Activated T-helper 17 cell treated with anti-CD3 and anti-CD28 coated beads, Interleukin-2, amount 50 U/mL, for 72 hours (primary cell): ENCODE measurements at regions not wholly inside any gene's neighbourhood (a gene's known extent, or its start where the extent isn't known, plus 50 kb on each side); places are given as distances from the start of the nearest gene placed in this dataset.

Experiments
- ATAC-seq: fragments of 150-1000 bp; cut with Tn5 transposase; replicated peaks from 2 replicates; pipeline ENCODE4 v1.10.0; 2021; ENCODE audit warnings: mild to moderate bottlenecking, moderate library complexity
- H3K27ac Mint-ChIP-seq: one replicate; pipeline ENCODE4 v1.8.0; 2022; ENCODE audit warnings: mixed read lengths
- H3K27me3 Mint-ChIP-seq: one replicate; pipeline ENCODE4 v1.8.0; 2022; ENCODE audit warnings: mixed read lengths
- H3K36me3 Mint-ChIP-seq: one replicate; pipeline ENCODE4 v1.8.0; 2022; ENCODE audit warnings: low read depth, mild to moderate bottlenecking, mixed read lengths
- H3K4me1 Mint-ChIP-seq: one replicate; pipeline ENCODE4 v1.8.0; 2022; ENCODE audit warnings: mixed read lengths
- H3K4me3 Mint-ChIP-seq: one replicate; pipeline ENCODE4 v1.8.0; 2022; ENCODE audit warnings: mild to moderate bottlenecking, mixed read lengths
- H3K9me3 Mint-ChIP-seq: one replicate; pipeline ENCODE4 v1.8.0; 2022; ENCODE audit warnings: mixed read lengths

- no peak overlapping the region for H3K27ac Mint-ChIP-seq
- H3K4me3 Mint-ChIP-seq: no peak overlapping the region
- ATAC-seq: no peak
- H3K36me3 Mint-ChIP-seq: no peaks in the 10 kb centered on the region
- H3K9me3 Mint-ChIP-seq: peaks cover 4% of the 10 kb centered on the region
- H3K4me1 Mint-ChIP-seq: no peaks in the 10 kb centered on the region
- H3K27me3 Mint-ChIP-seq: no peaks in the 10 kb centered on the region
These were observed 1041.5 kb upstream of the MANEA start for GRCh38 chr6:94535798-94536197.

DNA sequence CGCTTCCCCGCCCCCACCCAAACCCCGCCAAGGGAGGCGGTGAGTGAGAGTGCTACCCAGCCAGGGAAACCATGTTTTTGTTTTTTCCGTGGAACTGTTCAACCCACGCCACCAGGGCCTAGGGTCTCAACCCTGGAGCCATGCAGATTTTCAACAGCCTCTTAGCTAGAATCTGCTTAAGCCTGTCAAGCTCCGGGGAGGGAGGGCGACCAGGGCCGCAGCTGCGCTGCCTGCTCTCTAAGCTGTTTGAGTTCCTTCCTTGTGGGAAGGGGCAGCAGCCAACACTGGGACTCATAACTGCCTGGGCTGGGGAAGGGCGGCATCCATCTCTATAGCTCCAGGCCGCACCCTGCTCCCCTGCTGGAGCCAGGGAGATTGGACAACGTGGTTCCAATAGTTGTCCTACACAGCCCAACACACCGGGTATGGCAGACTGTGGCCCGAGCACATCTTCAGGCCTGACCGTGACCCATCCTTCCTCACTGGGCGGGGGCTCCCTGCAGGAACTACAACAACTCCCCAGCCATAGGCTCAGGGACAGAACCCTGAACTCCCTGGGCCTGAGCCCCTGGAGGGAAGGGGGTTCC is 1065.7 kb upstream of the MANEA start:
- Mint-ChIP-seq H3K4me1 (no peaks in the 10 kb centered on the region), H3K27me3 (no peaks in the 10 kb centered on the region), H3K9me3 (no peaks in the 10 kb centered on the region), H3K4me3 (no peak overlapping the region), H3K36me3 (no peaks in the 10 kb centered on the region), H3K27ac (no peak overlapping the region)
- ATAC-seq: no peak

DNA sequence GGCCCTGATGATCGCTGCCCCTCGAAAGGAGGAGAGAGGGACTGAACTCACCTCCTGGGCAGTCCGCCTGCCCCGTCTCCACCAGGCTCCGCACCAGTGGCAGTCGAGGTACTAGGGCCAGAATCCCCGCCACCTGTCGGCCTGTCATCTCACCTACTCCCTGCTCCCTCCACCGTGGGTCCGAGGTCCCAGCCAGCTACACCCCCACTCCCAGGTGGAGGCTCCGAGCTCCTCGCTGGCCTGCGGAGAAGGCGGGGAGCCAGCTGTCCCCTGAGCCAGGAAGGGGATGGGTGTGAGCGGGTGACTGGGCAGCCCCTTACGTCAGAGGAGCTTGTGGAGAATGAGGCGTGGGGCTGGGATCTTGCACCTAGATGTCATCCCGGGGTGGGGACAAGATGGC is 1066.5 kb upstream of the MANEA start:
- no peaks in the 10 kb centered on the region for H3K27me3 Mint-ChIP-seq
- no peak for ATAC-seq
- no peak overlapping the region for H3K4me3 Mint-ChIP-seq
- no peak overlapping the region for H3K27ac Mint-ChIP-seq
- no peaks in the 10 kb centered on the region for H3K9me3 Mint-ChIP-seq
- no peaks in the 10 kb centered on the region for H3K4me1 Mint-ChIP-seq
- H3K36me3 Mint-ChIP-seq: no peaks in the 10 kb centered on the region

DNA sequence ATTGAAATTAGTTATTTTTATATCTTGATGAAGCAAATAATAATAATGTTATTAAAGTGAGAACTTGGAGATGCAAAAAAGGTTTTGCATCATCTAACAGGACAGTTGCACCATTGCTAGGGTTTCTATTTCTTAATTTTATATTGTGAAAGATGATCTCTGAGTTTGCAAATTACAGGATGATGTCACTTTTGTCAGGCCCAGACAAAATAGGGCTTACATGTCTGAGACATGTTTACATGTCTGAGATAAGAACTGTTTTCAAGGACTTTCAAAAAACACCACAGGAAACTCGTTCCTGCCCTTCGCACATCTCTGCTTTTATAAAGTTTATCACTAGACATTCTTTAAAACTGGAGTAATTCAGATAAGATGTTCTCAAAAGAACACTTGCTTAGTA is 1075.8 kb upstream of the MANEA start:
- Mint-ChIP-seq H3K4me1 (no peaks in the 10 kb centered on the region), H3K27me3 (no peaks in the 10 kb centered on the region), H3K27ac (no peak overlapping the region), H3K4me3 (no peak overlapping the region), H3K36me3 (no peaks in the 10 kb centered on the region), H3K9me3 (no peaks in the 10 kb centered on the region)
- no peak for ATAC-seq

GRCh38 chr6:94498099-94498498 is 1078.7 kb upstream of the EPHA7 start:
- Mint-ChIP-seq H3K4me1 (no peaks in the 10 kb centered on the region), H3K36me3 (no peaks in the 10 kb centered on the region), H3K27me3 (no peaks in the 10 kb centered on the region), H3K27ac (no peak overlapping the region), H3K9me3 (peaks cover 8% of the 10 kb centered on the region), H3K4me3 (no peak overlapping the region)
- no peak for ATAC-seq

DNA sequence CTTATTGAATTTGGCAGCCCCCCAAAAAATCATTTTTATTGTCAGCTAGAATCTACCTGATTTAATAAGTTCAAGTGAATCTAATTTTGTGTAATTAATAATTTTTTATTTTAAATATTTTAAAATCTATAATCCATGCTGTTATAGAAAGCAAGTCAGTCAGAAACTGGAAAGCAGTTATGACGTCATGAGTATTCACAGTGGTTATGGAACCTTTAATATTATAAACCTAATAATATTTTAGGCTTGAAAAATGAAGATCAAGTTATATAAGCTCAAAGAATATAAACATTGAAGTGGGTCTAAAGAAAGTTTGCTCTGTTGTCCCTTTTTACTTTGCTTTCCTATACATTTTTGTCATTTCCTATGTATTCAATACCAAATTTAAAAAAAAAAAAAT is 1075.1 kb upstream of the EPHA7 start:
- H3K9me3 Mint-ChIP-seq: peaks cover 8% of the 10 kb centered on the region
- no peak overlapping the region for H3K27ac Mint-ChIP-seq
- H3K4me3 Mint-ChIP-seq: no peak overlapping the region
- no peaks in the 10 kb centered on the region for H3K36me3 Mint-ChIP-seq
- H3K27me3 Mint-ChIP-seq: no peaks in the 10 kb centered on the region
- no peaks in the 10 kb centered on the region for H3K4me1 Mint-ChIP-seq
- ATAC-seq: no peak

DNA sequence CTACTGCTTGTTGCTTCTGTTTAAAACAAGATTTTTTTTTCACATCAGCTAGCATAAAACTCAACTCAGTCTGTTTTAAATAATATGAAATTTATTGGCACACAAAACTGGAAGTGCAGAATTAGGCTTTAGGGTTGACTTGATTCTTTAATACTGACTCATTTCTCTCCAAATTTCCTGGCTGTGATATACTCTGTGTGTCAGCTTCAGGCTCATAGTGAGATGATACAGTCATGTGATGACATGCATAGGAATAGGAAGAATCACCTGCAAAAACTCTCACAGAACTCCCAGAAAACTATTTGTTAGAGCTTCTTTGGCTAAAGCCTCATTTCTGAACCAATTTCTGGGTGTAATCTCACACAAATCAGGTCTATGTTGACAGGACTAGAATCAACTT is 1068.0 kb upstream of the EPHA7 start:
- Mint-ChIP-seq H3K4me1 (no peaks in the 10 kb centered on the region), H3K4me3 (no peak overlapping the region), H3K27ac (no peak overlapping the region), H3K27me3 (no peaks in the 10 kb centered on the region), H3K9me3 (no peaks in the 10 kb centered on the region), H3K36me3 (no peaks in the 10 kb centered on the region)
- ATAC-seq: no peak

- H3K27ac Mint-ChIP-seq: no peak overlapping the region
- no peaks in the 10 kb centered on the region for H3K27me3 Mint-ChIP-seq
- no peaks in the 10 kb centered on the region for H3K4me1 Mint-ChIP-seq
- ATAC-seq: no peak
- peaks cover 8% of the 10 kb centered on the region for H3K9me3 Mint-ChIP-seq
- H3K36me3 Mint-ChIP-seq: no peaks in the 10 kb centered on the region
- no peak overlapping the region for H3K4me3 Mint-ChIP-seq
These were observed 1059.0 kb upstream of the EPHA7 start for GRCh38 chr6:94478133-94479005.

- Mint-ChIP-seq H3K9me3 (no peaks in the 10 kb centered on the region), H3K4me3 (no peak overlapping the region), H3K27me3 (no peaks in the 10 kb centered on the region), H3K36me3 (no peaks in the 10 kb centered on the region), H3K27ac (no peak overlapping the region), H3K4me1 (no peaks in the 10 kb centered on the region)
- ATAC-seq: no peak
These were observed 1049.5 kb upstream of the EPHA7 start for GRCh38 chr6:94468830-94469229.

DNA sequence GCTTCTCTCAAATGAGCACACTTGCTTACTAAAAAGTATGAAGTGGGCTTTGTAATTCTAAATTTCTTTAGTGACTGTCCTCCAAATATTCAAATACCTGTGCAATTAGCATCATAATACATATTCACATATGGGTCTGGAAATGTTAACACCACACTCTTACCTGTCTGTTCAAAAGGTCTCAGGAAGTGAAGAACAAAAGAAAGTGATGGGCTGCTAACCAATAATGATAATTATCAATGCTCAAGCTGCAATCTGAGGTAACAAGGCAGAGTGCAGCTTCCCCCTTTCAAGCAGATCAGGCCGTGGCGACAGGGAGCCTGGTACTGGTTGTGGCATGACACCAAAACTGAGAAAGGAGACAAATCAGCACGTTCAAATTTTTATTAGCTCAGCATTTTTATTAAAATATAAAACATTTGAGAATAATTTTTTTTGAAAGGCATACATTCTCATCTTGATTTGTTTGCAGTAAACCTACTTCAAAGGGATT is 1044.7 kb upstream of the EPHA7 start:
- no peaks in the 10 kb centered on the region for H3K27me3 Mint-ChIP-seq
- H3K4me1 Mint-ChIP-seq: no peaks in the 10 kb centered on the region
- H3K36me3 Mint-ChIP-seq: no peaks in the 10 kb centered on the region
- no peak overlapping the region for H3K4me3 Mint-ChIP-seq
- ATAC-seq: no peak
- no peak overlapping the region for H3K27ac Mint-ChIP-seq
- peaks cover 3% of the 10 kb centered on the region for H3K9me3 Mint-ChIP-seq

GRCh38 chr6:94463306-94463705 is 1043.9 kb upstream of the EPHA7 start:
- H3K4me3 Mint-ChIP-seq: no peak overlapping the region
- ATAC-seq: no peak
- H3K4me1 Mint-ChIP-seq: no peaks in the 10 kb centered on the region
- no peaks in the 10 kb centered on the region for H3K27me3 Mint-ChIP-seq
- H3K9me3 Mint-ChIP-seq: peaks cover 3% of the 10 kb centered on the region
- no peak overlapping the region for H3K27ac Mint-ChIP-seq
- no peaks in the 10 kb centered on the region for H3K36me3 Mint-ChIP-seq

- no peak overlapping the region for H3K4me3 Mint-ChIP-seq
- no peaks in the 10 kb centered on the region for H3K36me3 Mint-ChIP-seq
- peaks cover 3% of the 10 kb centered on the region for H3K9me3 Mint-ChIP-seq
- H3K27ac Mint-ChIP-seq: no peak overlapping the region
- no peaks in the 10 kb centered on the region for H3K27me3 Mint-ChIP-seq
- no peak for ATAC-seq
- H3K4me1 Mint-ChIP-seq: no peaks in the 10 kb centered on the region
These were observed 1042.9 kb upstream of the EPHA7 start for GRCh38 chr6:94462231-94462630.

DNA sequence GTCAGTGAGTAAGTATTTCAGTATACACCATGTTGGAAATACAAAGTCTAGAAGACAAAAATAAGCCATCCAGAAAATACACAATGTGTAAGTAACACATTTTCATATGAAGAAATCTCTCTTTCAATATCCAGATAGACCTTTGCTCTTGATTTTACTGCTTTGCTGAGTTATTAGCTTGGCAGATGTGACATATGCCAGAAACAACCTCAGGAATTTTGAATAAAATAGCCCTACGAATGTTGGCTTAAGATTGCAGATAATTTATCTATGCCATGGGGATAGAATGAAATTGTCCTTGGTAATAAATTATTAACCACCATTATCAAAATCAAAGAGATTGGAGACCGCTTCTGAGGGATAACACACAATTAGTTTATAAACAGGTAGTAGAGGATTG is 1036.9 kb upstream of the EPHA7 start:
- H3K9me3 Mint-ChIP-seq: peaks cover 2% of the 10 kb centered on the region
- no peaks in the 10 kb centered on the region for H3K27me3 Mint-ChIP-seq

DNA sequence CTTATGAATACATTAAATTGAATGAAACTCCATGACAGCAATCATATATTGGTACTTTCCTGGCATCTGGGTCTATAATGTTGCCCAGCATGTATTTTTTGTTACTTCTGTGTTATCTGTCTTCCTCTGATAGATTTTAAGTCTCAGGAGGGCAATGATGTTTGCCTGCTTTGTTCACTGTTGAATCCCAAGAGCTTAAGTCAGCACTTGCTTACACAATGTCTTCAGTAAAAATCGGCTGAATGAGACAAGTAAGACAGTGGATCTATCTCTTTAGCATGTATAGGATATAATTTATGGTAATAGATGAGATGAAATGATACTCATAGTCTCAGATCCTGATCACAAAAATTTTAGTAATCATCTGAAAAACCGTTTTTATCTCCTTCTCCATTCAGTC is 1034.9 kb upstream of the EPHA7 start:
- Mint-ChIP-seq H3K27ac (no peak overlapping the region), H3K27me3 (no peaks in the 10 kb centered on the region), H3K9me3 (peaks cover 4% of the 10 kb centered on the region), H3K4me1 (no peaks in the 10 kb centered on the region), H3K36me3 (no peaks in the 10 kb centered on the region), H3K4me3 (no peak overlapping the region)
- ATAC-seq: no peak

More for the DNA sequence above, 1036.9 kb upstream of the EPHA7 start:
- Mint-ChIP-seq H3K27ac (no peak overlapping the region), H3K36me3 (no peaks in the 10 kb centered on the region), H3K4me3 (no peak overlapping the region), H3K4me1 (no peaks in the 10 kb centered on the region)
- ATAC-seq: no peak

GRCh38 chr6:94446120-94446519 is 1026.8 kb upstream of the EPHA7 start:
- Mint-ChIP-seq H3K27ac (no peak overlapping the region), H3K4me3 (no peak overlapping the region), H3K9me3 (peaks cover 8% of the 10 kb centered on the region), H3K36me3 (no peaks in the 10 kb centered on the region), H3K27me3 (no peaks in the 10 kb centered on the region), H3K4me1 (no peaks in the 10 kb centered on the region)
- no peak for ATAC-seq
